HG02798 (cell line): ENCODE measurements at regions not wholly inside any gene's neighbourhood (a gene's known extent, or its start where the extent isn't known, plus 50 kb on each side); places are given as distances from the start of the nearest gene placed in this dataset.
"Not testable (repeated sequence)": the region's sequence is repeated elsewhere in the genome, so short reads cannot be mapped to it uniquely, and the experiment has no call there.

Experiments used
- ATAC-seq: cut with Tn5 transposase; IDR thresholded peaks from one replicate; pipeline ENCODE4 v1.9.1; 2021; ENCODE audit warnings: mild to moderate bottlenecking; ENCODE audit not compliant: unreplicated experiment, poor library complexity

GRCh38 chr2:228543117-228543516 is 361.6 kb upstream of the SPHKAP start:
- ATAC-seq = no peak

- ATAC-seq = no peak
Measured at GRCh38 chr2:228542277-228542676, 360.8 kb upstream of the SPHKAP start.

GRCh38 chr2:228541789-228542188 is 360.3 kb upstream of the SPHKAP start:
- ATAC-seq = no peak

- ATAC-seq = no peak
Measured at GRCh38 chr2:228540976-228541375, 359.5 kb upstream of the SPHKAP start.

- ATAC-seq = no peak
Measured at GRCh38 chr2:228535396-228535795, 353.9 kb upstream of the SPHKAP start.

- no peak for ATAC-seq
Measured at GRCh38 chr2:228533156-228533555, 351.7 kb upstream of the SPHKAP start.

GRCh38 chr2:228532233-228532632 is 350.7 kb upstream of the SPHKAP start:
- ATAC-seq = no peak

GRCh38 chr2:228527197-228527881 is 345.9 kb upstream of the SPHKAP start:
- ATAC-seq = no peak

- ATAC-seq = no peak
Measured at GRCh38 chr2:228526687-228527086, 345.2 kb upstream of the SPHKAP start.

- ATAC-seq = no peak
Measured at GRCh38 chr2:228522977-228523376, 341.5 kb upstream of the SPHKAP start.

GRCh38 chr2:228522276-228522675 is 340.8 kb upstream of the SPHKAP start:
- ATAC-seq = no peak

GRCh38 chr2:228519561-228519960 is 338.1 kb upstream of the SPHKAP start:
- no peak for ATAC-seq

- no peak for ATAC-seq
Measured at GRCh38 chr2:228516019-228516418, 334.5 kb upstream of the SPHKAP start.

GRCh38 chr2:228513480-228513879 is 332.0 kb upstream of the SPHKAP start:
- ATAC-seq = not testable (repeated sequence)

- ATAC-seq = no peak
Measured at GRCh38 chr2:228509021-228509420, 327.5 kb upstream of the SPHKAP start.

- ATAC-seq = no peak
Measured at GRCh38 chr2:228507870-228508269, 326.4 kb upstream of the SPHKAP start.

- ATAC-seq = no peak
Measured at GRCh38 chr2:228507231-228507824, 325.8 kb upstream of the SPHKAP start.

GRCh38 chr2:228503731-228504130 is 322.2 kb upstream of the SPHKAP start:
- ATAC-seq = no peak

GRCh38 chr2:228493852-228494251 is 312.4 kb upstream of the SPHKAP start:
- ATAC-seq = no peak

GRCh38 chr2:228479014-228479413 is 297.5 kb upstream of the SPHKAP start:
- ATAC-seq = no peak

GRCh38 chr2:228474466-228474865 is 293.0 kb upstream of the SPHKAP start:
- ATAC-seq = no peak

- ATAC-seq = no peak
Measured at GRCh38 chr2:228469721-228470120, 288.2 kb upstream of the SPHKAP start.
